ENCODE measurements at regions not wholly inside any gene's neighbourhood (a gene's known extent, or its start where the extent isn't known, plus 50 kb on each side); places are given as distances from the start of the nearest gene placed in this dataset.

GRCh38 chr12:76948879-76949278, 70.1 kb upstream of the CSRP2 start:
- TF ChIP-seq CTCF (IDR thresholded peaks at IDR 0.05 in 2 of 3, conservative IDR thresholded peaks at IDR 0.05 in 1 of 3; ENCODE audit: borderline replicate concordance in 1 of 3, insufficient read depth in 1 of 3, low read depth in 2 of 3, low read length in 2 of 3) (no peak), JUND (IDR thresholded peaks at IDR 0.05) (no peak), POLR2A (IDR thresholded peaks at IDR 0.05; ENCODE audit: borderline replicate concordance, extremely low read depth, insufficient read depth, insufficient read length) (no peak)

Data from HCT116 (cell line).